Upper lobe of left lung (tissue), 4 donors: ENCODE measurements at regions not wholly inside any gene's neighbourhood (a gene's known extent, or its start where the extent isn't known, plus 50 kb on each side); places are given as distances from the start of the nearest gene placed in this dataset.

Experiments
- EP300 ChIP-seq, 4 donors: sonication (generic); formaldehyde crosslinking; IDR thresholded peaks; one replicate each; pipeline ENCODE4 v1.5.1; 2017; ENCODE audit warnings: antibody characterized with exemption in 4 of 4, control low read depth in 2 of 4
- POLR2A ChIP-seq, 4 donors: fragments of 450-650 bp; IDR thresholded peaks; one replicate each; pipeline ENCODE4 v1.5.1; 2016 to 2017; ENCODE audit warnings: antibody characterized with exemption in 4 of 4, mild to moderate bottlenecking in 2 of 4
- POLR2AphosphoS5 ChIP-seq, 2 donors: sonication (generic); formaldehyde crosslinking; IDR thresholded peaks; one replicate each; pipeline ENCODE4 v1.5.1; 2017; ENCODE audit warnings: antibody characterized with exemption in 2 of 2
- TF ChIP-seq, protein P1 (sequence below), 6 experiments: fragments of 450-650 bp in 4 of 6; fragments of 200-600 bp in 2 of 6; sonication (generic) in 2 of 6; IDR thresholded peaks; one replicate each; pipeline ENCODE4 v1.5.1; 2016 to 2019; ENCODE audit warnings: antibody characterized with exemption in 6 of 6

- TF ChIP-seq, protein P1, sequence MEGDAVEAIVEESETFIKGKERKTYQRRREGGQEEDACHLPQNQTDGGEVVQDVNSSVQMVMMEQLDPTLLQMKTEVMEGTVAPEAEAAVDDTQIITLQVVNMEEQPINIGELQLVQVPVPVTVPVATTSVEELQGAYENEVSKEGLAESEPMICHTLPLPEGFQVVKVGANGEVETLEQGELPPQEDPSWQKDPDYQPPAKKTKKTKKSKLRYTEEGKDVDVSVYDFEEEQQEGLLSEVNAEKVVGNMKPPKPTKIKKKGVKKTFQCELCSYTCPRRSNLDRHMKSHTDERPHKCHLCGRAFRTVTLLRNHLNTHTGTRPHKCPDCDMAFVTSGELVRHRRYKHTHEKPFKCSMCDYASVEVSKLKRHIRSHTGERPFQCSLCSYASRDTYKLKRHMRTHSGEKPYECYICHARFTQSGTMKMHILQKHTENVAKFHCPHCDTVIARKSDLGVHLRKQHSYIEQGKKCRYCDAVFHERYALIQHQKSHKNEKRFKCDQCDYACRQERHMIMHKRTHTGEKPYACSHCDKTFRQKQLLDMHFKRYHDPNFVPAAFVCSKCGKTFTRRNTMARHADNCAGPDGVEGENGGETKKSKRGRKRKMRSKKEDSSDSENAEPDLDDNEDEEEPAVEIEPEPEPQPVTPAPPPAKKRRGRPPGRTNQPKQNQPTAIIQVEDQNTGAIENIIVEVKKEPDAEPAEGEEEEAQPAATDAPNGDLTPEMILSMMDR (IDR thresholded peaks at IDR 0.05), result no peak
- no peak for TF ChIP-seq POLR2AphosphoS5 (IDR thresholded peaks at IDR 0.05)
- no peak for TF ChIP-seq EP300 (IDR thresholded peaks at IDR 0.05)
- TF ChIP-seq POLR2A (IDR thresholded peaks at IDR 0.05), result no peak
These were observed 164.1 kb upstream of the EEA1 start for GRCh38 chr12:93093243-93093642.
